GM12864 (cell line): ENCODE measurements at regions not wholly inside any gene's neighbourhood (a gene's known extent, or its start where the extent isn't known, plus 50 kb on each side); places are given as distances from the start of the nearest gene placed in this dataset.
"Not testable (repeated sequence)": the region's sequence is repeated elsewhere in the genome, so short reads cannot be mapped to it uniquely, and the experiment has no call there.

Source experiments
- DNase-seq: peaks from one replicate; pipeline ENCODE4 v3.0.0-alpha.2; 2011; ENCODE audit warnings: low read depth
- H3K4me3 ChIP-seq: 2 replicates; pipeline ENCODE4 v1.5.1; 2011; ENCODE audit warnings: mild to moderate bottlenecking, low read depth, low read length, control low read depth
- CTCF ChIP-seq: IDR thresholded peaks from 2 replicates; pipeline ENCODE4 v1.5.1; 2011; ENCODE audit warnings: low read depth, mild to moderate bottlenecking, moderate library complexity, low read length, control low read depth, inconsistent platforms; ENCODE audit errors: missing control alignments

- no peak for TF ChIP-seq CTCF
- no peak overlapping the region for H3K4me3 ChIP-seq
- no peak for DNase-seq
Observed at GRCh38 chr13:82058364-82058763, 1717.4 kb upstream of the SPRY2 start.

GRCh38 chr13:82045316-82045715, 1704.4 kb upstream of the SPRY2 start:
- not testable (repeated sequence) for DNase-seq, H3K4me3 ChIP-seq

- DNase-seq: no peak
- no peak for TF ChIP-seq CTCF
Observed at GRCh38 chr13:82036602-82037001, 1695.7 kb upstream of the SPRY2 start.

GRCh38 chr13:82011355-82011754, 1670.4 kb upstream of the SPRY2 start:
- no peak overlapping the region for H3K4me3 ChIP-seq
- DNase-seq: no peak
- TF ChIP-seq CTCF: no peak

More at GRCh38 chr13:82036602-82037001, 1695.7 kb upstream of the SPRY2 start:
- H3K4me3 ChIP-seq: no peak overlapping the region

- TF ChIP-seq CTCF: no peak
- no peak overlapping the region for H3K4me3 ChIP-seq
- DNase-seq: no peak
Observed at GRCh38 chr13:82010780-82011179, 1669.9 kb upstream of the SPRY2 start.

GRCh38 chr13:82002710-82003109, 1661.8 kb upstream of the SPRY2 start:
- no peak overlapping the region for H3K4me3 ChIP-seq
- TF ChIP-seq CTCF: no peak

GRCh38 chr13:81995316-81995715, 1654.4 kb upstream of the SPRY2 start:
- DNase-seq: no peak
- H3K4me3 ChIP-seq: no peak overlapping the region
- TF ChIP-seq CTCF: no peak

More at GRCh38 chr13:82002710-82003109, 1661.8 kb upstream of the SPRY2 start:
- no peak for DNase-seq
